ENCODE measurements at regions not wholly inside any gene's neighbourhood (a gene's known extent, or its start where the extent isn't known, plus 50 kb on each side); places are given as distances from the start of the nearest gene placed in this dataset.

- DNase-seq, result no peak
These were observed 262.5 kb upstream of the ARHGAP20 start for GRCh38 chr11:110974731-110975130.

GRCh38 chr11:110973401-110973980, 261.3 kb upstream of the ARHGAP20 start:
- DNase-seq, result no peak

- no peak for DNase-seq
These were observed 260.4 kb upstream of the ARHGAP20 start for GRCh38 chr11:110972640-110973039.

GRCh38 chr11:110972106-110972505, 259.9 kb upstream of the ARHGAP20 start:
- no peak for DNase-seq

- DNase-seq, result no peak
These were observed 258.9 kb upstream of the ARHGAP20 start for GRCh38 chr11:110971140-110971539.

- no peak for DNase-seq
These were observed 256.3 kb upstream of the ARHGAP20 start for GRCh38 chr11:110968348-110969062.

GRCh38 chr11:110966131-110966530, 253.9 kb upstream of the ARHGAP20 start:
- no peak for DNase-seq

- no peak for DNase-seq
These were observed 250.7 kb upstream of the ARHGAP20 start for GRCh38 chr11:110962921-110963320.

- no peak for DNase-seq
These were observed 247.9 kb upstream of the ARHGAP20 start for GRCh38 chr11:110960167-110960566.

- no peak for DNase-seq
These were observed 246.0 kb upstream of the ARHGAP20 start for GRCh38 chr11:110958216-110958615.

GRCh38 chr11:110955776-110956175, 243.5 kb upstream of the ARHGAP20 start:
- DNase-seq, result no peak

GRCh38 chr11:110951950-110952503, 239.8 kb upstream of the ARHGAP20 start:
- DNase-seq, result no peak

- peak; percentile 16 for DNase-seq
These were observed 239.1 kb upstream of the ARHGAP20 start for GRCh38 chr11:110951037-110951949.

- DNase-seq, result no peak
These were observed 235.9 kb upstream of the ARHGAP20 start for GRCh38 chr11:110948112-110948511.

GRCh38 chr11:110947096-110947495, 234.9 kb upstream of the ARHGAP20 start:
- DNase-seq, result no peak

- DNase-seq, result no peak
These were observed 227.2 kb upstream of the ARHGAP20 start for GRCh38 chr11:110939471-110939870.

GRCh38 chr11:110935018-110935640, 222.9 kb upstream of the ARHGAP20 start:
- DNase-seq, result no peak

- no peak for DNase-seq
These were observed 216.9 kb upstream of the ARHGAP20 start for GRCh38 chr11:110929129-110929528.

GRCh38 chr11:110928391-110928790, 216.2 kb upstream of the ARHGAP20 start:
- DNase-seq, result no peak

GRCh38 chr11:110921742-110922521, 209.7 kb upstream of the ARHGAP20 start:
- no peak for DNase-seq

- no peak for DNase-seq
These were observed 207.1 kb upstream of the ARHGAP20 start for GRCh38 chr11:110919241-110919922.
